HG03460 (cell line): ENCODE measurements at regions not wholly inside any gene's neighbourhood (a gene's known extent, or its start where the extent isn't known, plus 50 kb on each side); places are given as distances from the start of the nearest gene placed in this dataset.
"Not testable (repeated sequence)": the region's sequence is repeated elsewhere in the genome, so short reads cannot be mapped to it uniquely, and the experiment has no call there.

ENCODE experiments used
- ATAC-seq: cut with Tn5 transposase; IDR thresholded peaks from one replicate; pipeline ENCODE4 v1.9.1; 2021; ENCODE audit not compliant: unreplicated experiment

DNA sequence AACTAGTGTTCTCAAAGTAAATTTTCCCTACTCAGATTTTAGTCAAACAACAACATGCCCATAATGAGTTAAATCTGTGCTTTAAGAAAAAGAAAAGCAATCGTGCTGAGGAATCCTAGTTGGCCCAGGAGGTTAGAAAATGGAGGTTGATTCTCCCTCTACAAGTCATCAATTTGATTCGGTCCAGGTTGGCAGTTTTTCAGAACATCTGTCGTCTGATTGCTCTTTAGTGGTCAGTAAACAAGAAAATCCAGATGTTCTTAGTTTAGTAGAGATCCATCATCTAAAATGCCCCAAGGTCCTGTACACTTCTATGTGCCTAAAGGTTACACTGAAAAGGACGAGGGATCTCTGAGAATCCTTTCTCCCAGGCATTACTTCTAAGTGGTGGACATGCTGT lies 659.2 kb downstream of the MTRR start:
- ATAC-seq: no peak

DNA sequence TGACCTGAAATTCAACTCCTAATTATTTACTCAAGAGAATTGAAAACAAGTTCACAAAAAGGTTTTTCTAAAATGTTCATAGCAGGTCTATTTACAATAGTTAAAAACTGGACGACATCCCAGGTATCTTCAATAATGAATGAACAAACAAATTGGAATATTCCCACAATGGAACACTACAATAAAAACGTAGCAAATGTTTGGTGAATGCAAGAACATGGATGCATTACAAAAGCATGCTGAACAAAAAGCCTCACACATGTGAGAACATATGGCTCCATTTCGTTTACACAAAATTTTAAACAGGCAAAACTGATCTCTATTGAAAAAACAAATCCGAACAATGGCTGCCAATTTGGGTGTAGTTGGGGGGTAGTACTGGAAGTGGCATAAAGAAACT lies 669.9 kb downstream of the MTRR start:
- no peak for ATAC-seq

DNA sequence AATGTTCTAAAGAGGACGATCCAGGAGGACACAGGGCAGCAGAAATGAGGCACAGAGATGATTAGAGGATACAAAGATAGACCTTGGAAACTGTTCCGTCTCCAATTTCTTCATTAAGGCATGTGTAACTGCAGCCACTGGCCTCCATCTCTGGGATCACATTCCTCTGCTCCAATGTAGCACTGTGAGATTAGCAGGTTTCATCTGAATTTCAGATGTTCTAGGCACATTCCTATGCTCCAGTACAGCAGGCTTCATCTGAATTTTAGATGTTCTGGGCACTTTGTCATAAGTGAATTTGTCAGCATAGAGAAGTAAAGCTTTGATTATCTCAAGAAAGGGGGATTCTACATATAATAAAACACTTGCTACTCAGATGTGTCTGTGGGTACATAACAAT lies 671.4 kb downstream of the MTRR start:
- ATAC-seq: no peak

DNA sequence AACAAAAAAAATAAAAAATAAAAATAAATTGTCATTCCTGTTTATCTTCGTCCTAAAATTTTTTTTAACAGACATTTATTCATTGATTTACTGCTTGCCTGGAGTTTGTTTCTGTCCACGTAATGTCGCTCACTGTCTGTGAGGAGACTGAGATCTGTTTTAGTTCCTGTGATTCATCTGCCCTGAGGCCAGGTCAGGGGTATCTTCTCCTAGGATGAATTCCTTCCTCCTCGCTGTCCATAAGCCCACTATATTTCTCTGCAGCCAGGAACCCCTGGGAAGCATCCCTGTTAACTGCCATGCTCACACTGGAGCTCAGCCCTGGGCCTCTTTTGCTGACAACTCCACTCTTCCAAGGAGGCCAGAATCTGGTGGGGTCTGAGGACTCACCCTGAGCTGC lies 682.0 kb downstream of the MTRR start:
- no peak for ATAC-seq

DNA sequence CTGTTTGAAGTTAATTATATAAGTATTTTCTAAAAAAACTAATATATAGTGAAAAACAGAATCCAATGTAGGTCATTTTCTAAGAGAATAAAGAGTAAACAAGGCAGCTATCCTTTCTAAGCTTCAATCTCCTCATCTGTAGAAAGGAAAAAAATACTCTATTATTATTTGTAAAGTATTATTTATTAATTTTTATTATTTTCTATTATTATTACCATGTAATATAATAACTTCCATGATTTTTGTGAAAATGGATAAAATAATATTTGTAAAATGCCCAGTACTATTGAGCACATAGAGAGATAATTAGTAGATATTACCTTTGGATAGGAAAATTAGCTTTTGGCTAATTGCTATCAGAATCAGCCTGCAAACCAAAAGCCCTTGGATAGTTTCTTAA lies 684.4 kb downstream of the MTRR start:
- ATAC-seq: no peak

DNA sequence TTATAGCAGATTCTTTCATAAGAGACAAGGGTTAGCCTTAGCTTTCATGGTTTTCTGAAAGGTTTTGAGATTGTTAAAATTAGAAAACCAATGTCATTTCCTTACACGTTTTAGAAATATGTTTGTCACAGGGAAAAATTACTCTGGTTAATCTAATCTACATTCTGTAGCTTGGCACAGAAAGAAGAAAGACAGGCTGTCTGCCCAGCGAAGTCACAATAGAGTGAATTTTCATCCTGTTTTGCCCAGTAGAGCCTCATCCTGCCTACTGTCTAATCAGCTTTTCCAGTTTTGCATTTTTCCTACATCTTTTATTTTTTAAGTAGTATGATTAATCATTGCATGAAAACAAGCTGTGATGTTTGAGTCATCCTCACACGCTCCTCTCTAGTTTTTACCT lies 688.8 kb downstream of the MTRR start:
- ATAC-seq: no peak

DNA sequence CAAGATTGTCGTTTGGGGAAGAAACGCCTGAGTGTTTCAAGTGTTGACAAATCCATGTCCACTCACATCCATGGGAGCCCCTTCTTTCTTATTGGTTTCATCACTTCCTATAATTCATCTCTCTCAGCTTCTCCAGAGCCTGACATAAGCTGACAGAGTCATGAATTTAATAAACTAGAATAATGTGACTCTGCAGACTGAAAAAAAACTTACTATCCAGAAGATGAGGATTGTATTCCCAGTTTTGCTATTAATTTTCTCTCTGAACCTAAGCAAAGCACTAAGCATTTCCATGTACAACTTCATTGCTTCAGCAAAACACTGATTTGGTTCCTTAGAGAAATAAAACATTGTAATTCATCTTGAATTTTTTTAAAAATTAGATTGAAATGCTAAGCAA lies 691.8 kb downstream of the MTRR start:
- no peak for ATAC-seq

DNA sequence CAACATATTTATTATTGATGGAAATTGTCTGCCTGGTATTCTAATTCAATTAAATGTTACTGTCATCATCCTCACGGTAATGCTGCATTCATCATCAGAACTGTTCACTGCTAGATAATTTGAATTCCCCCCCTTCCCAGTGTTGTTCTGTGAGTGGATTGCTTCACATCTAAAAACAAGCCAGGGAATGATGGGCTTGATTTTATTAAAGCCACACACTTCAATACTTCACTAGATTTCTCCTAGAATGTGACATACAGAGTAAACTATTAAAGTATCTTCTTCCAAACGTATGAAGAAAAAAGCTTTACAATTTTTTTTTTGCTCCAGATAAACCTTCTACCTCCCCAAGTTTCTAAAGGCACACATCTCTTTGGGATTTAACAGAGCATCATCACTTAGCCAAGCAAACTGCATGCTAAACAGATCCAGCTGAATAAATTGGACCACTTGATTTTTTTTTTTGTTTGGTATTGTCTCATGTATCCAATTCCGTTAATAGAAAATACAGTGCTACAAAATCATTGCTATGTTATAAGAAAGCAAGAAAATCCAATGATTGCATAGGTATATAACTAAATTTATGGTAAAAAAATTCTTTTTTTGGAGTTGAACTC lies 692.4 kb downstream of the MTRR start:
- no peak for ATAC-seq

DNA sequence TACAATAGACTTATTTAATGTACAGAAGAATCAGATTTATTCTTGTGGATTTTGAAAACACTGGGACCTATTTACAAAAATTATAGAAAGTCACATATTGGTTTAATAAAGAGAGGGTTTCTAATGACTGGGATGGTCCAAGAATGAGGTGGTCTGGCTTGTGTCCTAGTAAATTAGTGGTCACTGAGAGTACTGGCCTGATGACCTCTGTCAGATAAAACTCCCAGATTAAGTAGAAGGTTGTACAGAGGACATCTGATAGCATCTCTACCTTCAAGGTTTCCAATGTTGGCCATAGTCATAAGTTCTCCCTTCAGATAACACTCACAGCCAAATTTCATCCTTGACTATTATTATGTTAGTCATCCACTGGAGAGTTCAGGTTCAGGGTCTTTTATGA lies 692.9 kb downstream of the MTRR start:
- no peak for ATAC-seq

DNA sequence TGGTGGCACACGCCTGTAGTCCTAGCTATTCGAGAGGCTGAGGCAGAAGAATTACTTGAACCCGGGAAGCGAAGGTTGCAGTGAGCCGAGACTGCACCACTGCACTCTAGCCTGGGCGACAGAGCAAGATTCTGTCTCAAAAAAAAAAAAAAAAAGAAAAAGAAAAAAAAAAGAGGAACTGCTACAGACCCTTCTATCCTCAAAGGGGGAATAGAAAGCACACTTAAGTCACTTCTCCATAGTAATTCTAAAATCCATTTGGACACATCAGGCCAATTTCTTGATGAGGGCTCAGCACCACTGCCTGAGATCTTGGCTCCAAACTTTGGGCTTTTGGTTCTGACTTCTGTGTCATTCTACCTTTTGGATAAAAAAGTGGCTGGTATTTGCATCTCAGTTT lies 694.6 kb downstream of the MTRR start:
- ATAC-seq: not testable (repeated sequence)

DNA sequence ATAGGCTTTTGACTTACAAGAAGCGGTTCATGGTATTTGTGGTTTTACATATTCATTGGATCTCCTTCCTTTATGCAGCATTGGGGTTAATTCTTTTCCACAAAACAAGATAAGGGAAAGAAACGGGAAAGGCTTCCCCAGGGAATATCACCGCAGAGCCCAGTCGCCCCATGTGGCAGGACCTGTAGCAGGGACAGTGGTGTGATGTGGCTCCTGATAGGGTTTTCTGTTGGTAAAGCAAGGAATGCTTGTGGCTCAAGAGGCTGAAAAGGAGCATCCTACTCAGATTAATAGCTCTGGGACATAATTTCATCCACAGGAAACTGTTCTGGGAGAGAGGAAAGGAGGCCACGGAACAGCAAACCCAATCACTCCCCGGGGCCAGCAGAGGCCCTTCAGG lies 699.9 kb downstream of the MTRR start:
- ATAC-seq: no peak

DNA sequence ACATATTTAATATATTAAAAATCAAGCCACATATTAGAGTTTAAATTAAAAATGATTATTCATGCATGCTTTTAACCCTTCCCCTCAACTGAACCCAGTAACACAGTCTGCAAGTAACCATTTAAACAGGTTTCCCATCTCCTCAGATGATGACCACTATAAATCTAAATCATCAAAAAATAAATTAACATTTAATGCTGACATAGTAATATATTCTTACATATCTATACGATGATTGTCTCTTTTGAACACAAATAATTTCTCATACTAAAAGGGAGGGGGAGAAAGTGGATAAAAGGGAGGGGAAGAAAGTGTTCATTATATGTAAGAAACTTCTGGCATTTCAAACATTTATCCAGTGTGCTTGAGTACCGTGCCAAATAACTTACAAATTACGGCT lies 701.6 kb downstream of the MTRR start:
- ATAC-seq: no peak

DNA sequence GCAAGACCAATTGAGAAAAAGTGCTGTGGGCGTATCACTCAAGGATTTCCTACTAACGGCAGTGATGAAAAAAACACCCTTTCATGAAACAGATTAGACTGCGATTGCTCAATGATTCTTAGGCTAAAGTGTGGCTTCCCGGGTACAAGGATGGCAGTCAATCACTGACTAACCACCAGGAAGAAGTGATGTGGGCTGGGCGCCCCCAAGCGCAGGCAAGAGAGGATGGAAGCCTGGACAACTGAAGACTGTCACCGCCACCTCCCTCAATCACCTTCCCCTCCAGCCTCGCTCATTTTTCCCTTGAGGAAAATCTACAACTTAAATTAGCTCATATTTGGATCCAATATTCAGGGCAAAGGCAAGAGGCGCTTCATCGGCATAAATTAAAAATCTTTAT lies 707.2 kb downstream of the MTRR start:
- no peak for ATAC-seq

DNA sequence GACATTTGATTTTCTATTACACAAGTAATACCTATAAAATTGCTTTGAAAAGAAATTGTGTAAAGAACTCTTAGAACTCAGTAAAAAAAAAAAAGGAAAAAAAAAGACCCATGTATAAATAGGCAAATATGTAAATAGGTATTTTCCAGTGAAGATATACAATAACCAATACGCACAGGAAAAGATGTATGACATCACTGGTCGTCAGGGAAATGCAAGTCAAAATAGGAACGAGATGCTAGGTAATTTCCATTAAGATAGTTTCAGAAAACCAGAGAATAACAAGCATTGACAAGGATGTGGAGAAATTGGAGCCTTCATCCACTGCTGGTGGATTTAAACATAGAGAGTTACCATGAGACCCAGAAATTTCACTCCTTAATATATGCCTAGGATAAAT lies 708.8 kb downstream of the MTRR start:
- ATAC-seq: peak; percentile 58

DNA sequence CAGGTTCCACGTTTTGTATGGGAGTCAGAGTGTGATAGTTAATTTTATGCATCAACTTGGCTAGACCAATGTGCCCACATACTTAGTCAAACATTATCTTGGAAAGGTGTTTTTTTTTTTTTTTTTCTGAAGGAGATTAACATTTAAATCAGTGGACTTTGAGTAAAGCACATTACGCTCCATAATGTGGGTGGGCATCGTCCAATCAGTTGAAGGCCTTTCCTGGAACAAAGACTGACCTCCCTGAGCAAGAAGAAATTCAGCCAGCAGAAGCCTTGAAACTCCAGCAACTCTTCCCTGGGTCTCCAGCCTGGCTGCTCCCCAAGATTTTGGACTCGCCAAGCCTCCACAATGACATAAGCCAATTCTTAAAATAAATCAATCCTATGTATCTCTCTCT lies 711.4 kb downstream of the MTRR start:
- no peak for ATAC-seq

DNA sequence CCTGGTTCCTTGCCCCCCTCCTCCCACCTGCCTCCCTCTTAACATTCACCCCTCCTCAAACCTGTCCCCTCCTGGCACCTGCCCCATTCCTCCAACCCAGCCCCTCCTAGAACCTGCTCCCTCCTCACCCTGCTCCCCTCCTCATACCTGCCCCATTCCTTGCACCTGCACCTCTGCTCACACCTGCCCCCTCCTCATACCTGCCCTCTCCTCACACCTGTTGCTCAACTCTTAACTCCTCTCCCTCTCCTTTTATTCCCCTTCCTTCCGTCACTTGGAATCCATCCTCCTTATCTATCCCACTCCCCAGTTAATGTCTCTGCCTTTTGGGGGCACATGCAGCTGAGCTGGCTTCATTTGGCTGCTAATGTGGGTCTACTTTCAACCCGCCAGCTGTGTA lies 712.1 kb downstream of the MTRR start:
- ATAC-seq: no peak

DNA sequence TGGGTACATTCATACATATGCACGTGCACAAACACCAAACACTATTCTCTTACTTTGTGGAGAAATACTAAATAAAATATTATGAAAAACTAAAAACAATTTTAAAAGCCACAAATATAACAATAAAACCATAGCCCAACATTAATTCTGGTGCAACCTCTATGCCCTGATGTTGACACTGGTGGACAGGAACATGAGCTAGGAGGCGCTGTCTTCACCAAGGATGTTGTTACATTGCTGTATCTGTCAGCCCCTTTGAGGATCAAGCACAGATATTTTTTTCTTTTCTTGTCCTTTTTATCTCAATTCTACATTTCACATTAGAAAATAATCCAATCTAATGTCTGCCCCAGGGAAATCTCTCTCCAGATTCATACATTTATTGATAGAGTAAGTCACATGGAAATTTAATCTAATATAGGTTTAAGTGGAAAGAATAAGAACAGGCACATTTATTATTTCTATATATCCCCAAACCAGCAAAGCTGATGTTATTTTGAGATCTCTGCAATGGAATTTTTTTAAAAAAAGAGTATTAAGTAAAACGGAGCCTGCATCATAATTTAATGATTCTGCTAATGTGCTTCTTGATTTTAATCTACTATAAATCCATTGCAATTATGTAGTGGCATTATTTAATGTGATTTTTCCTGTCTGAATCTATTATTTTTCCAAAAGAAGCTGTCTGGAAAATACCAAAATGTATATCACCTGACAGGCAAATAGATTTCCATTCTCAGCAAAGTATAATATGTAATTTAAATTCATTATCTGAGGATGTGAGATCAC lies 716.5 kb downstream of the MTRR start:
- no peak for ATAC-seq

DNA sequence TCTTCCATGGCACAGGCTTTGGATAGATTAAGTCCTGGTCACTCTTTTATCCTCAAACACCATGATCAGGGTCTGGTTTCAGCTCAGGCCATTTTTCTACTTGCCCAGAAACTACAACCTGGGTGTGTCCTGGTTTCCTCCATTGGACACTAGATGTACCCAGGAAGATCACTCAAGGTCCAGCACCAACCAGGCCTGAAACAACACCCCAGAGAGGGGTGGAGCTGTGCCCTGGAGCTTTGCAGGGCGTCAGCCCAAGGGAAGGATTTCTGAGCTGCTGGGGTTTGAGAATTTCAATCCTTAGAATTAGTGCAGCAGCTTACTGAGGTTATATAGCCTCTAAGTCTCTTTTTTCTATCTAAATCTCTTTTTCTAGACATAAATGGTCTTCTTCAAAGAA lies 722.0 kb downstream of the MTRR start:
- ATAC-seq: no peak

DNA sequence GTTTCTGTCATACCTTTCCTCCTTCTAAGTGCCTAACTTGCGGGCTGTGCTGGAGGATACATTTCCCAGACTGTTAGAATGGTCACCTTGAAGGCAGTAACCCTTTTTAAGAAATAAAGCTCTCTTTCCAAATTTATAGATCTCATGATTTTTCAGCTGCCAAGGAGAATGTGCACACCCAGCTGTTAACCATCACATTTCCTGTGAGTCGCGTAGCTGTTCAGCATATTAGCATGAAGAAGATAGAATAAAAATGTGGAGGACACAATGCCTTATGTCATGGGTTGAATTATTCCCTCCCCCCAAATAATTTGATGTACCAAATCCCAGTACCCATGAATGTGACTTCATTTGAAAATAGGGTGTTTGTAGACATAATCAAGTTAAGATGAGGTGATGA lies 729.4 kb downstream of the MTRR start:
- no peak for ATAC-seq

DNA sequence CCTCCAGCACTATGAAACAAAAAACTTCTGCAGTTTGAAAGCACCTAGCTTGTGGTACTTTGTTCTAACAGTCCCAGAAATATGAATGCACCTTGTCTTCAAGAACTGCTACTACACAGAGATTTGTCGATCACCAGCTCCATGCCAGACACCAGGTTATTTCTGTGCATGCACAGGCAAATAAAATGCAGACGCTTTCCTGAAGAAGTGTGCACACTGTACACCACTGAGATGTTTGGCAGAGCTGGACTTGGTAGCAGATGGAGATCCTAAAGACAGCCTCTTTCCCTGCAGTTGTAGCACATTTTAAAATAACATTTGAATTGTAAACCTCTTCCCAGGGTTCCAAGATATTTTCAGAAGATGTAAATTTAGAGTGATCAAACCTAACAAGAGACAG lies 730.0 kb downstream of the MTRR start:
- ATAC-seq: no peak

DNA sequence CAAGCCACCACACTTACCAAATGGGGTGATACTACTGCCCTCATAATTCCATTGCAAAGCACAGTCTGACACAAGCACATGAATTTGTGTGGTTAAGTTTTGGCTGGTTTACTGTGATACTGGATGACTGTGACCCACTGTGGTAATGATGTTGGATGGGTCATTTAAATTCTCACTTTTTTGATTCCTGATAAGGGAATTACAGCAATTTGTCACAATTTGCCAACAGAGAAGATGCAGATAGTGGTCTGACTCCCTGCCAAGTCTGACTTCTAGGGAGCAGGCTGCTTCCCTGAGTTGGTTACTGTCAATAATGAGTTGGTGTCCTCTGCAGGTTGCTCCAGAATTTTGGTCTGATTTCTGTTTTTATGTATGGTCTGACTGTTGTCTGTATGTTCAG lies 731.9 kb downstream of the MTRR start:
- no peak for ATAC-seq

DNA sequence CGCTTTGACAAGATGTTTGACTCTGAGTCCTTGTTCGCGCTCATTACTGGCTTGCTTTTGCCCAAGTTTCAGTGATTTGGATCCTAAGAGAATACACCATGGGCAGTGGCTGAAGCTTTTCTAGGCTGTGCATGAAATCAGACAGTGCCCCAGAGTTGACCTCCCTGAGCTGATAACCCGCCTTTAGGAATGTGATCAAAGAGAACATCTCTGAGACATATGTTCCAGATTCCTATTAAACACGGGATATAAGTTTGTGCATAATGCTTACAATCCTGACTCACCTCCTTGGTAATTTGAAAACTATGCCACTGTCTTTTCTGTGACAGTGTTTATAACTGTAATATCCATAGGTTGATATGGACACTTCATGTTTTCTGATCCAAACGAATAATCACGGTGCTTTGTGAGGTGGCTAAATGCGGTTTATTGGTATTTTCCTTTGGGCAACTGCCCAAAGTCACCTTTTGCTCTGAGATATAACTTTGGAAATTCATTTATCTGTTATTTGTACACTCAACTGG lies 732.9 kb downstream of the MTRR start:
- no peak for ATAC-seq

DNA sequence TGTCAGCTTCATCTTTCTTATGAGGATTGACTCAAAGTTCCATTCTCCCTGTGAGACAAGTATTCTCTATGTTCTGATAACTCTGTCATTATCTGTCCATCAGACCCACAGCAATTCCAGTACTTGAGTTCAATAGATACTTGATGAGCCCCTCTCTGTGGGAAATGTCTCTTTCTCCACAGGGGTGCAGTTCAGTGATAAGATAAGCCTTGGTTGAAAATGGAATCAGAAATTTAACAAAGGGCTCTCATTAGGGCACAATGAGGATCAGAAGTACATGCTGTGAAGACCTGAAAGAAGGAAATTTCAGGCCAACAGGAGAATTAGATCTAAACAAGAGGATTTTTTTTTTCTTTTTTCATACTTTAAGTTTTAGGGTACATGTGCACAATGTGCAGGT lies 737.3 kb downstream of the MTRR start:
- ATAC-seq: no peak
